HG03520 (cell line): ENCODE measurements at regions not wholly inside any gene's neighbourhood (a gene's known extent, or its start where the extent isn't known, plus 50 kb on each side); places are given as distances from the start of the nearest gene placed in this dataset.
"Not testable (repeated sequence)": the region's sequence is repeated elsewhere in the genome, so short reads cannot be mapped to it uniquely, and the experiment has no call there.

Experiments
- ATAC-seq: cut with Tn5 transposase; IDR thresholded peaks from one replicate; pipeline ENCODE4 v1.9.1; 2021; ENCODE audit warnings: mild to moderate bottlenecking, moderate library complexity; ENCODE audit not compliant: unreplicated experiment

DNA sequence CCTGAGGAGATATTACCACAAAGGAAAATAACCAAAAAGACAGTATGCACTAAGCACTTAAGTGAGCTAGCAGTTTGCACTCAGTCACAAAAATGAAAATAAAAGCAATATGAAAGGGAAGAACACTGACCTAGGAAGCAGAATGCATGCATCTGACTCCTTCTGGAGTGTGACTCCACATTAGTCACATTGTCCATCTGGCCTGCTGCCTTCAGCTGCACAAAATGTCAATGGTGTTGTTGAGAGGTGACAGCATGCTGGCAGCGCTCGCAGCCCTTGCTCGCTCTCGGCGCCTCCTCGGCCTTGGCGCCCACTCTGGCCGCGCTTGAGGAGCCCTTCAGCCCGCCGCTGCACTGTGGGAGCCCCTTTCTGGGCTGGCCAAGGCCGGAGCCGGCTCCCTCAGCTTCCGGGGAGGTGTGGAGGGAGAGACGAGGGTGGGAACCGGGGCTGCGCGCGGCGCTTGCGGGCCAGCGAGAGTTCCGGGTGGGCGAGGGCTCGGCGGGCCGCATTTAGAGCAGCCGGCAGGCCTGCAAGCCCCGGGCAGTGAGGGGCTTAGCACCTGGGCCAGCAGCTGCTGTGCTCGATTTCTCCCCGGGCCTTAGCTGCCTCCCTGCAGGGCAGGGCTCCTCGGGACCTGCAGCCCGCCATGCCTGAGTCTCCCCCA is 874.8 kb downstream of the RAB28 start:
- ATAC-seq, result not testable (repeated sequence)

DNA sequence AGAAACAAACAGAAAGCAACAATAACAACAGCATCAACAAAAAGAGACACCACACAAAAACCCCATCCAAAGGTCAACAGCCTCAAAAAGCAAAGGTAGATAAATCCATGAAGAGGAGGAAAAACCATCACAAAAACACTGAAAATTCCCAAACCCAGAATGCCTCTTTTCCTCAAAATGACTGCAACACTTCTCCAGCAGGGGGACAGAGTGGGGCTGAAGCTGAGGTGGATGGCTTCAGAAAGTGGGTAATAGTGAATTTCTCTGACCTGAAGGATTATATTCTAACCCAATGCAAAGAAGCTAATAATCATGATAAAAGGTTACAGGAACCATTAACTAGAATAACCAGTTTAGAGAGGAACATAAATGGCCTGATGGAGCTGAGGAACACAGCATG is 888.2 kb downstream of the RAB28 start:
- ATAC-seq, result no peak

GRCh38 chr4:12595489-12595888 is 888.7 kb downstream of the RAB28 start:
- ATAC-seq, result no peak

DNA sequence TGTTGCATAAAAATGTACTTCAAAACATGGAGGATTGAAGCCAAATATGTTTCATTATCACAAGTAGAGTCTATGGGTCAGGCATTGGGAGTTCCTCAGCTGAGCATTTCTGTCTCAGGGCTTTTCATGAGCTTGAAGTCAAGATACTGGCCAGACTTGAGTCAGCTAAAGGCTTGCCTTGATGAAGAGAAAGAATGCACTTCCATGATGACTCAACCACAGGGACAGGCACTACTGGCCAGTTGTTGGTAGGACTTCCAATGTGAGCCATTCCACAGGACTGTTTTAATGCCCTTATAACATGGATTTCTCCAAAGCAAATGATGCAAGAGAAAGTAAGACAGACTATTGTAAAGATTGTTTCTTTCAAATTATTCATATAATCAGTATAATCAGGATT is 895.6 kb downstream of the RAB28 start:
- no peak for ATAC-seq

- ATAC-seq, result no peak
These were observed 897.7 kb downstream of the RAB28 start for GRCh38 chr4:12586242-12587006.

- ATAC-seq, result no peak
These were observed 899.8 kb downstream of the RAB28 start for GRCh38 chr4:12584116-12584875.

DNA sequence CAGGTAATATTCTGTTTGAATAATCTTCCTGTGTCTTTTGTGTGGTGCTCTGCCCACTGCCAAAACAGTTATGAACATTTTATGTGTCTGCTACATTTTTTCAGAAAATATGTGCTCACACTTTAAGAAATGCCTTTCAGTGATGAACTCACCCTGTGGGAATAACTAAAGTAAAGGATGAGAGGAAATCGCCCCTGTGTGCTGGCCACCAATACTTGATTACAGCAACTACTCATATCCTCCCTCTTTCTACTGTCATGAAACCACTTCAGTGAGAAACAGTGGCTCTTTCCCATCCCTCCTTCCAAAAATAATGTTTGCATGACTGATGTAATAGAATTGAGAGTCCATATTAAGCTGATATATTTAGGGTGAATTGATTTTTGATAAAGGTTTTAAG is 900.9 kb downstream of the RAB28 start:
- ATAC-seq, result no peak

GRCh38 chr4:12580787-12581186 is 903.4 kb downstream of the RAB28 start:
- no peak for ATAC-seq

- ATAC-seq, result no peak
These were observed 905.0 kb downstream of the RAB28 start for GRCh38 chr4:12579172-12579571.

DNA sequence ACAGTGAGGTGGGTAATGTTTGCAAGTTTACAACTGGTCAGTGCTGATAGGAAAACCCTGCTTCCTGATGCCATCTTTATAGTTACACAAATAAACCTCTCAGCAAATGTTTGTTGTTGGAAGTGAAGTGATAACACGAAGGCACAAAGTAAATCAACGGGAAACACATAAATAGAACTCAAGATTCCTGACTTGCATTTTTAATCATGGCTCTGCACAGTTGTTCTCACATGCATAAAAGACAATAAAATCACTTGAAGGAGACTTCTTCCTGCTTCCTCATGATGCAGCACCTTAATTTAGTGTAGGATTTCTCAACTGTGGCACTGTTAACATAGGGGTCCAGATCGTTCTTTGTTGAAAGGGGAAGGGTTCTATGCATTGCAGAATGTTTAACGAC is 907.7 kb downstream of the RAB28 start:
- ATAC-seq, result no peak

DNA sequence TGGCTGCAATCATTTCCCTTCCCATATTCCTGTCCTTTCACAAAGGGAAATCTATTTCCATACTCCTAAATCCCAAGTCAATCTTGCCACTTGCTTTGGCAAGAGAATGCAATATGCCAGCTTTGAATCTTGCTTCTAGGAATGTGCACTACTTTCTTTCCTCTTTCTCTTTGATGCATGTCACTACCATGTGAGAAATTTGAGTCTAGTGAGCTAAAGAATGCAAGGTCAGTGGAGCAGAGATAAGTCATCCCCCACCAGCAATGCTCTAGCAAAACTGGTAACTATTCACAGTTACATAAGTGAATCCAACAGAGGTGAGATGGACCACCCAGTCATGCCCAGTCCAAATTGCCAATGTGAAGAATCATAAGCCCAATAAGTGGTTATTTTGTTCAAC is 910.4 kb downstream of the RAB28 start:
- no peak for ATAC-seq

GRCh38 chr4:12562476-12563140 is 921.5 kb downstream of the RAB28 start:
- ATAC-seq, result no peak

DNA sequence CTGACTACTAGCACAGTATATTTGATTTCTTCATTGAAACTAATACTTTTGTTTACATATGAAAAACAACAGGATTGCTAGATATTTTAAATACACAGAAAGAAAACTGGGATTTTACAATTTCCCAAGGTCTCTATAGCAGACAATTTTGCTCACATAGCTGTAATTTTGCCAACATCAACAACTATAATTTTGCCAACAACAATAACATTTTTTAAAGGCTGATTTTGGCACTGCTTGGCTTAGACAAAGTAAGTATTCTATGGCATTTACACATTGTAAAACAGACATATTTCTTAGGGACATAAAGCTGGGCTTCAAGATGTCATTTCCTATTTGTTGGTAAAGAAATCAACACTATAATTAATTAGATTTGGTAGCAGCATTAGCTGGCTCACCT is 922.1 kb downstream of the RAB28 start:
- no peak for ATAC-seq

DNA sequence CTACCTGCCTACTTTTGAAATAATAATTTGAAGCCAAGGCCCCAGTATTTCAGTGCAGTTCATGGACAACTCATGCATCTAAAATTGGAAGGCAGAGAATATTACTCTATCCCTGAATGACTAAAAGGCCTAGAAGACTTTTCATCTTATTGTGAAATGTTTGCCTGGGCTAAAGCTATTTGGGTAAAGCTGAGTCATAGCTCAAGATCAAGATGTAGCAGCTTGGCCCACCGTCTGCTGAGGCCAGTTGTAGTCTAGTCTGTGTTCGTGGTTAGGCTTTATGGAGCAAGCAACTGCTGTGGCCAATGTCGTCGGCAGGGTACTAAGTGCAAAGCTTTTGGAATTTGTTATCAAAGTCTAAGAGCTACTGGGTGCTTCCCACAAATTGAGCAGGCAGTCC is 929.1 kb downstream of the RAB28 start:
- ATAC-seq, result no peak

GRCh38 chr4:12548678-12549077 is 935.5 kb downstream of the RAB28 start:
- no peak for ATAC-seq

DNA sequence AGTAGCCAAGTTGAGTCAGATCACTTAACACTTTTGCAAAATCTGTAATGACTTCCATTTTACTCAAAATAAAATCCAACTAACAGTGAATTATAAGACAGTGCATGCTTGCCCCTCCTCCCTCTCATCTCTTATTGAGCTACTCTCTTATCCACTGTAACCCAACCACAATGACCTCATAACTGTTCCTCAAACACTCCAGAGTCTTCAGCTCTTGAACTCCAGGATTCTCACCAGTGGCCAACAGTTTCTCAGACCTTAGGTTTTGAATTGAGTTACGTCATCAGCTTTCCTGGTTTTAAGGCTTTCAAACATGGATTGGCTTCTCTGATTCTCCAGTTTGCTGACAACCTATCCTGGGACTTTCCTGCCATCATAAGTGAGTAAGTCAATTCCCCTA is 938.3 kb downstream of the RAB28 start:
- ATAC-seq, result no peak

DNA sequence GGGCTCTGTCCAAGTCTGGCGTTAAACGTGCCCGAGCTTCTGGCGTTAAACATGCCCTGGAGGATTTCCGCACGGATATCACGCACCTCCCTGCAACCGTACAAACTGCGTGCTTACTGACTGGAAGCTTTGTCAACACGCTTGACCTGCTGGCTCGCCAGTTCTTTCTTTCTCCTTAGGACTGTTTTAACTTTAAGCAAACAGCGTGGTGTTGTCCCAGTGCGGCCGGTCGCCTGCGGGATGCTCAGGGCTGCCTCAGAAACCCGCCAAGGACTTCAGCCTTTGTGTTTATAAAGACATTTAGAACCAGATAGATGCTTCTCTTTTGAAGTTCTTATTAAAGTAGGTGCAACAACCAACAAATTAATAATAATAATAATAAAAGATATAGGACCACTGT is 946.0 kb downstream of the RAB28 start:
- no peak for ATAC-seq

GRCh38 chr4:12534684-12535083 is 949.5 kb downstream of the RAB28 start:
- no peak for ATAC-seq

DNA sequence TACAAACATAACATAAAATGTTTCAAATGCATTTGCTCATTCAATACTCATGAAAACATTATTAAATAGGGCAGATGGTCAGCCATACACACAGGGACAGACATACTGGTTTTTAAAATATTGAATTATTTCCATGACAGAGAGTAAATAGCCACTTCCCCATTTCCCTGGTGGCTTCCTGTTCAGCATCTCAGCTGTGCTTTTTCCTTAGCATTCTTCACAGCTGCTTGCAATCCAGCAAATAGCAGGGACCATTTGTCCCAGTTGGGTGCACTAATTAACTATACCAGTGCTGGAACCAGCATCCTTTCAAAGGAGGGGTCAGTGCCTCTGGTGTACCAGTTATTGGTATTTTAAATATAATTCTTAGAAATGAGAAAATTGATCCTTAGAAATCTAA is 964.7 kb downstream of the RAB28 start:
- no peak for ATAC-seq

DNA sequence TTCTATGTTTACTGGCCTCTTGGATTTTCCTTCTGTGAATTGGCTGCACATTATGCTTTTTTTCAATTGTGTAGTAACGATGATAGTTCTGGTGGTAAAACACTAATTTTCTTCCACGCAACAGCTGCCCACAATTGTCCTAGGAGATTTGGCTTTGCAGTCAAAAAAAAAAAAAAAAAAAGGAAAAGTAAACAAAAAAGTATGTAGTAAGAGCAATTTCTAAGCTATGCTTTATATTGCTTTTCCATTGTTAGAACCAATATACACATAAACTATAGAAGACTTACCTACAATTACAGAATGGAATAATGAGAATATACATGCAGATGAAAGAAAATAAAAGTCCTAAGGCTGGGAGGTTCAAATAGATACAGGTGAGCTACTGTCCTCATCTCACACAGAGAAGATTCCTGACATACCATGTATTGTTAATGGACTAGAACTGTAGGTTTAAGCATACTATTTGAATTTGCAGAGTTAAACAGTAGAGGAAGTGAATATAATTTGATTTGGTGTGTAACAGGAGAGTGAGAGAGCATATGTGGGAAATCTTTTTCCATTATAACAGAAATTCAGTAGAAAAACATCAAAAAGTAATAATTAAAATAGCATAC is 976.2 kb downstream of the RAB28 start:
- no peak for ATAC-seq

DNA sequence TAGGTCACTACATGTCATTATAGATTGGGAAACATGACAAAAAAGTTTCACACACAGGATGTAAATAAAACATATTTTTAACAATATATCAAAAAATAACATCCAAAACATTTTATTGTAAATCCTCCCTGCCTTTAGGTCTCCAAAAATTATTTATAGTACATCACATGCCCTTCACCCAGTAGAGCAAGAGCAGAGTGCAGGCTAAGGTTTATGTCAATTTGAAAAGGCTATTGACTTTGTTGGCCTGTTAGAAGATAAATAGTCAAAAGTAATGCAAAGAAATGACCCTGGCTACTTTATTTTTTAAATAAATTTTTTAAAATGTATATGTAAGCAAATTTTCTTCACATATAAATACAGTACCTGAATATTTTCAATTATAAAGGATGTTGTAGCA is 983.7 kb downstream of the RAB28 start:
- no peak for ATAC-seq
